ENCODE measurements at regions not wholly inside any gene's neighbourhood (a gene's known extent, or its start where the extent isn't known, plus 50 kb on each side); places are given as distances from the start of the nearest gene placed in this dataset.

DNA sequence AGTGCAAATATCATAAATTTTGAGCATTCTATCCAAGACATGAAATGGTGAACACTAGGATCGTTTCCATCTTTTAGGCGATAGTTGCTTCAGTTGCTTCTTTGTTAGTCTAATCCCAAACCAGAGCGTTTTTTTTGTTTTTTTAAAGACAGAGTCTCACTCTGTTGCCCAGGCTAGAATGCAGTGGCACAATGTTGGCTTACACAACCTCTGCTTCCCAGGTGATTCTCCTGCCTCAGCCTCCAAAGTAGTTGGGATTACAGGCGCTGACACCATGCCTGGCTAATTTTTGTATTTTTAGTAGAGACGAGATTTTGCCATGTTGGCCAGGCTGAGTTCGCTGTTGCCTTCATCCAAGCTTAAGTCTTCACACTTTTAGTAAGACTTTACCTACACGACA lies 265.3 kb downstream of the SHQ1 start:
- Histone ChIP-seq H3K4me3 (ENCODE audit: insufficient read depth, low read depth, low read length, poor library complexity, severe bottlenecking) (no peak overlapping the region), H3K4me1 (ENCODE audit: control insufficient read depth, insufficient read depth, low read length, poor library complexity, severe bottlenecking) (no peaks in the 10 kb centered on the region), H3K27ac (ENCODE audit: insufficient read depth, low read length, poor library complexity, severe bottlenecking) (no peak overlapping the region), H3K9me3 (ENCODE audit: control insufficient read depth, low read length) (no peaks in the 10 kb centered on the region), H3K36me3 (ENCODE audit: control insufficient read depth, insufficient read depth, low read length) (no peaks in the 10 kb centered on the region), H3K27me3 (replicated peaks; ENCODE audit: control insufficient read depth, insufficient read depth, low read length, poor library complexity, severe bottlenecking) (no peaks in the 10 kb centered on the region)
- no peak for DNase-seq

- H3K36me3 ChIP-seq (ENCODE audit: control insufficient read depth, insufficient read depth, low read length) = no peaks in the 10 kb centered on the region
- H3K27ac ChIP-seq (ENCODE audit: insufficient read depth, low read length, poor library complexity, severe bottlenecking) = no peak overlapping the region
- no peak overlapping the region for H3K4me3 ChIP-seq (ENCODE audit: insufficient read depth, low read depth, low read length, poor library complexity, severe bottlenecking)
- DNase-seq = no peak
- H3K4me1 ChIP-seq (ENCODE audit: control insufficient read depth, insufficient read depth, low read length, poor library complexity, severe bottlenecking) = no peaks in the 10 kb centered on the region
- no peaks in the 10 kb centered on the region for H3K9me3 ChIP-seq (ENCODE audit: control insufficient read depth, low read length)
- H3K27me3 ChIP-seq (replicated peaks; ENCODE audit: control insufficient read depth, insufficient read depth, low read length, poor library complexity, severe bottlenecking) = no peaks in the 10 kb centered on the region
These were observed 265.9 kb downstream of the SHQ1 start for GRCh38 chr3:72582211-72582878.

DNA sequence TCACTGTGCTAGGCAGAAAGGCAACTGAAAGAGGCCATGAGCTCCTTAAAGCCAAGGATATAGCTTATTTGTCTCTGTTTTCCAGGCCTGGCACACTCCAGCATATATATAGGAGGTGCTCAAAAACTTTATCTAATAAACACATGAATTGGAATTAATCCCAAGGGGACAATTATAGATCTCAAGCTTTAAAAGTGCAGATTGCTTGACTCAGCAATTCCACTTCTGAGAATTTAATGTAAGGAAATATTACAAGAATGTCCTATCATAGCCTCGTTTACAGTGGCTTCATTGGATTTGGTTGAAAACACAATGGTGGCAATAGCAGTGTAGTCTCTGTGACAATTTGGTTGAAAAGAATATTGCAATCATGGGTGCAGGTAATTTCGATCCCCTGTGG lies 267.3 kb downstream of the SHQ1 start:
- Histone ChIP-seq H3K4me3 (ENCODE audit: insufficient read depth, low read depth, low read length, poor library complexity, severe bottlenecking) (no peak overlapping the region), H3K27me3 (replicated peaks; ENCODE audit: control insufficient read depth, insufficient read depth, low read length, poor library complexity, severe bottlenecking) (no peaks in the 10 kb centered on the region), H3K36me3 (ENCODE audit: control insufficient read depth, insufficient read depth, low read length) (no peaks in the 10 kb centered on the region), H3K4me1 (ENCODE audit: control insufficient read depth, insufficient read depth, low read length, poor library complexity, severe bottlenecking) (no peaks in the 10 kb centered on the region), H3K9me3 (ENCODE audit: control insufficient read depth, low read length) (no peaks in the 10 kb centered on the region), H3K27ac (ENCODE audit: insufficient read depth, low read length, poor library complexity, severe bottlenecking) (no peak overlapping the region)
- DNase-seq = no peak

DNA sequence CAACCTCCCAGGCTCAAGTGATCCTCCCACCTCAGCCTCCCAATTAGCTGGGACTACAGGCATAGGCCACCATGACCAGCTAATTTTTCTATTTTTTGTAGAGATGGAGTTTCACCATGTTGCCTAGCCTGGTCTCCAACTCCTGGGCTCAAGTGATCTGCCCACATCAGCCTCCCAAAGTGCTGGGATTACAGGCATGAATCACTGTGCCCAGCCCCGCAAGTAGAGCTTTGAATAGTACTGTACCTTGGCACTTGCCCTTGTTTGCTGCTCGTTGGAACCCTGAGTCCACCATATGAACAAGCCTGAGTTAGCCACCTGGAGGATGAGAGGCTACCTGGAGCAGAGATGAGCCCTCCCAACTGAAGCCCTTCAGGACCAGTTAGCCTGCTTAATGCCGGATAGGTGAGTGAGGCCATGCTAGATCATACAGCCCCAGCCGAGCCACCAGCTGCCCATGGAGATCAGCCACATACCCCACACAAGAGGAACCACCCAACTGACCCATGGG lies 267.9 kb downstream of the SHQ1 start:
- H3K27me3 ChIP-seq (replicated peaks; ENCODE audit: control insufficient read depth, insufficient read depth, low read length, poor library complexity, severe bottlenecking) = no peaks in the 10 kb centered on the region
- H3K36me3 ChIP-seq (ENCODE audit: control insufficient read depth, insufficient read depth, low read length) = no peaks in the 10 kb centered on the region
- no peaks in the 10 kb centered on the region for H3K4me1 ChIP-seq (ENCODE audit: control insufficient read depth, insufficient read depth, low read length, poor library complexity, severe bottlenecking)
- H3K4me3 ChIP-seq (ENCODE audit: insufficient read depth, low read depth, low read length, poor library complexity, severe bottlenecking) = no peak overlapping the region
- DNase-seq = no peak
- no peak overlapping the region for H3K27ac ChIP-seq (ENCODE audit: insufficient read depth, low read length, poor library complexity, severe bottlenecking)
- H3K9me3 ChIP-seq (ENCODE audit: control insufficient read depth, low read length) = no peaks in the 10 kb centered on the region

GRCh38 chr3:72579581-72580245 lies 268.5 kb downstream of the SHQ1 start:
- Histone ChIP-seq H3K4me1 (ENCODE audit: control insufficient read depth, insufficient read depth, low read length, poor library complexity, severe bottlenecking) (no peaks in the 10 kb centered on the region), H3K27me3 (replicated peaks; ENCODE audit: control insufficient read depth, insufficient read depth, low read length, poor library complexity, severe bottlenecking) (no peaks in the 10 kb centered on the region), H3K27ac (ENCODE audit: insufficient read depth, low read length, poor library complexity, severe bottlenecking) (no peak overlapping the region), H3K4me3 (ENCODE audit: insufficient read depth, low read depth, low read length, poor library complexity, severe bottlenecking) (no peak overlapping the region), H3K36me3 (ENCODE audit: control insufficient read depth, insufficient read depth, low read length) (no peaks in the 10 kb centered on the region), H3K9me3 (ENCODE audit: control insufficient read depth, low read length) (no peaks in the 10 kb centered on the region)
- DNase-seq = no peak

DNA sequence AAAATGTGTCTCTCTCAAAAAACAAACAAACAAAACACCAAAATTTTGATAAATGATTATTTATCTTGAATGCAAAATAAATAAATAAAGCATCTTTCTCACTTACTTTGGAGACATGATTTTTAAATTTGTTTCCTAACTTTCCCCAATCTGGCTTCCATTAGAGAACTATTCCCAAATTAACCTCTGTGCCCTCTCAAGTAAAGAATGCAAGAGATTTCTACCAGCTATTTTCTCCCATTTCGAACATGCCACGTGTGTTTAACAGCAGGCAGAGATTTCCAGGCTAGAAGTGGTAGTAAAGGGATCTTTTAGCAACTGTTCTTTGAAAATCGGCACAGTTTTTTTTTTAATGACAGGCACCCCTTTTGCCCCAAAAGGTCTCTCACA lies 269.1 kb downstream of the SHQ1 start:
- no peak for DNase-seq
- Histone ChIP-seq H3K27ac (ENCODE audit: insufficient read depth, low read length, poor library complexity, severe bottlenecking) (no peak overlapping the region), H3K27me3 (replicated peaks; ENCODE audit: control insufficient read depth, insufficient read depth, low read length, poor library complexity, severe bottlenecking) (no peaks in the 10 kb centered on the region), H3K36me3 (ENCODE audit: control insufficient read depth, insufficient read depth, low read length) (no peaks in the 10 kb centered on the region), H3K9me3 (ENCODE audit: control insufficient read depth, low read length) (no peaks in the 10 kb centered on the region), H3K4me3 (ENCODE audit: insufficient read depth, low read depth, low read length, poor library complexity, severe bottlenecking) (no peak overlapping the region), H3K4me1 (ENCODE audit: control insufficient read depth, insufficient read depth, low read length, poor library complexity, severe bottlenecking) (no peaks in the 10 kb centered on the region)

DNA sequence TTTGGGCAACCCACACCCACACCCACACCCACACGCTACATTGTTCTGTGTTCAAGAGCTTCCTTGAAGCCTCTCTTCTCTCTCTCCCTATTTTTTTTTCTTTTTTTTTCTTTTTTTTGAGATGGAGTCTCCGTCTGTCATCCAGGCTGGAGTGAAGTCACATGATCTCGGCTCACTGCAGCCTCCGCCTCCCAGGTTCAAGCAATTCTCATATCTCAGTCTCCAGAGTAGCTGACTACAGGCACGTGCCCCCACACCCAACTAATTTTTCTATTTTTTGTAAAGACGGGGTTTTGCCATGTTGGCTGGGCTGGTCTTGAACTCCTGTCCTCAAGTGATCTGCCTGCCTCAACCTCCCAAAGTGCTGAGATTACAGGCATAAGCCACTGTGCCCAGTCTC lies 271.1 kb downstream of the SHQ1 start:
- H3K9me3 ChIP-seq (ENCODE audit: control insufficient read depth, low read length) = no peaks in the 10 kb centered on the region
- no peak overlapping the region for H3K4me3 ChIP-seq (ENCODE audit: insufficient read depth, low read depth, low read length, poor library complexity, severe bottlenecking)
- no peak for DNase-seq
- no peaks in the 10 kb centered on the region for H3K4me1 ChIP-seq (ENCODE audit: control insufficient read depth, insufficient read depth, low read length, poor library complexity, severe bottlenecking)
- no peaks in the 10 kb centered on the region for H3K27me3 ChIP-seq (replicated peaks; ENCODE audit: control insufficient read depth, insufficient read depth, low read length, poor library complexity, severe bottlenecking)
- H3K27ac ChIP-seq (ENCODE audit: insufficient read depth, low read length, poor library complexity, severe bottlenecking) = no peak overlapping the region
- no peaks in the 10 kb centered on the region for H3K36me3 ChIP-seq (ENCODE audit: control insufficient read depth, insufficient read depth, low read length)

DNA sequence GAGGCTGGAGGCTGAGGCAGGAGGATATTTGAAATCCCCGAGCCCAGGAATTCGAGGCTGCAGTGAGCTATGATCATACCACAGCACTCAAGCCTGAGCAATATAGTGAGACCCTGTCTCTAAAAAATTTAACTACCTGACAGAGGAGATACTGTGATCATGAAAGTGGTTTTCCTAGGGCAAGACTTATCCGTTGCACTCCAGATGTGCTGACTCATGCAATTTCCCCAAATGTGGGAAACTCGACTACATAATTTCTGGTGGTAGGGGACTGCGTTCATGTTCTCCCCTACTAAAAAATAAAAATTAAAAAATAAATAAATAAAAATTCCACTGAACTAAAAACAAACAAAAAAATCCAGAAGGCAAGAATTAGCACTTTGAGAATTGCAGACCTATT lies 271.7 kb downstream of the SHQ1 start:
- Histone ChIP-seq H3K4me3 (ENCODE audit: insufficient read depth, low read depth, low read length, poor library complexity, severe bottlenecking) (no peak overlapping the region), H3K9me3 (ENCODE audit: control insufficient read depth, low read length) (no peaks in the 10 kb centered on the region), H3K36me3 (ENCODE audit: control insufficient read depth, insufficient read depth, low read length) (no peaks in the 10 kb centered on the region), H3K27me3 (replicated peaks; ENCODE audit: control insufficient read depth, insufficient read depth, low read length, poor library complexity, severe bottlenecking) (no peaks in the 10 kb centered on the region), H3K4me1 (ENCODE audit: control insufficient read depth, insufficient read depth, low read length, poor library complexity, severe bottlenecking) (no peaks in the 10 kb centered on the region), H3K27ac (ENCODE audit: insufficient read depth, low read length, poor library complexity, severe bottlenecking) (no peak overlapping the region)
- DNase-seq = no peak

GRCh38 chr3:72574144-72574543 lies 274.1 kb downstream of the SHQ1 start:
- no peaks in the 10 kb centered on the region for H3K4me1 ChIP-seq (ENCODE audit: control insufficient read depth, insufficient read depth, low read length, poor library complexity, severe bottlenecking)
- no peaks in the 10 kb centered on the region for H3K36me3 ChIP-seq (ENCODE audit: control insufficient read depth, insufficient read depth, low read length)
- H3K27ac ChIP-seq (ENCODE audit: insufficient read depth, low read length, poor library complexity, severe bottlenecking) = no peak overlapping the region
- no peak for DNase-seq
- no peak overlapping the region for H3K4me3 ChIP-seq (ENCODE audit: insufficient read depth, low read depth, low read length, poor library complexity, severe bottlenecking)
- H3K9me3 ChIP-seq (ENCODE audit: control insufficient read depth, low read length) = no peaks in the 10 kb centered on the region
- no peaks in the 10 kb centered on the region for H3K27me3 ChIP-seq (replicated peaks; ENCODE audit: control insufficient read depth, insufficient read depth, low read length, poor library complexity, severe bottlenecking)

- DNase-seq = no peak
- Histone ChIP-seq H3K27me3 (replicated peaks; ENCODE audit: control insufficient read depth, insufficient read depth, low read length, poor library complexity, severe bottlenecking) (no peaks in the 10 kb centered on the region), H3K9me3 (ENCODE audit: control insufficient read depth, low read length) (no peaks in the 10 kb centered on the region), H3K4me1 (ENCODE audit: control insufficient read depth, insufficient read depth, low read length, poor library complexity, severe bottlenecking) (no peaks in the 10 kb centered on the region), H3K36me3 (ENCODE audit: control insufficient read depth, insufficient read depth, low read length) (no peaks in the 10 kb centered on the region), H3K4me3 (ENCODE audit: insufficient read depth, low read depth, low read length, poor library complexity, severe bottlenecking) (no peak overlapping the region), H3K27ac (ENCODE audit: insufficient read depth, low read length, poor library complexity, severe bottlenecking) (no peak overlapping the region)
These were observed 275.2 kb downstream of the SHQ1 start for GRCh38 chr3:72573051-72573450.
